ENCODE measurements at regions not wholly inside any gene's neighbourhood (a gene's known extent, or its start where the extent isn't known, plus 50 kb on each side); places are given as distances from the start of the nearest gene placed in this dataset.

- DNase-seq (ENCODE audit: low read depth): no peak
Observed at GRCh38 chr13:24050796-24051715, 109.5 kb upstream of the SPATA13 start.

- DNase-seq (ENCODE audit: low read depth): no peak
Observed at GRCh38 chr13:24052547-24053518, 107.7 kb upstream of the SPATA13 start.

- peak; percentile 24 for DNase-seq (ENCODE audit: low read depth)
Observed at GRCh38 chr13:24053519-24054251, 106.8 kb upstream of the SPATA13 start.

GRCh38 chr13:24056616-24057137 lies 103.8 kb upstream of the SPATA13 start:
- no peak for DNase-seq (ENCODE audit: low read depth)

GRCh38 chr13:24060993-24061392 lies 99.5 kb upstream of the SPATA13 start:
- no peak for DNase-seq (ENCODE audit: low read depth)

- DNase-seq (ENCODE audit: low read depth): no peak
Observed at GRCh38 chr13:24063281-24063877, 97.1 kb upstream of the SPATA13 start.

GRCh38 chr13:24064371-24064770 lies 96.1 kb upstream of the SPATA13 start:
- no peak for DNase-seq (ENCODE audit: low read depth)

- no peak for DNase-seq (ENCODE audit: low read depth)
Observed at GRCh38 chr13:24065176-24065575, 95.3 kb upstream of the SPATA13 start.

- DNase-seq (ENCODE audit: low read depth): no peak
Observed at GRCh38 chr13:24066405-24067295, 93.9 kb upstream of the SPATA13 start.

- no peak for DNase-seq (ENCODE audit: low read depth)
Observed at GRCh38 chr13:24068472-24068871, 92.0 kb upstream of the SPATA13 start.

- no peak for DNase-seq (ENCODE audit: low read depth)
Observed at GRCh38 chr13:24071016-24071415, 89.5 kb upstream of the SPATA13 start.

- DNase-seq (ENCODE audit: low read depth): no peak
Observed at GRCh38 chr13:24071423-24072075, 89.0 kb upstream of the SPATA13 start.

GRCh38 chr13:24073657-24074056 lies 86.9 kb upstream of the SPATA13 start:
- no peak for DNase-seq (ENCODE audit: low read depth)

GRCh38 chr13:24074678-24075077 lies 85.8 kb upstream of the SPATA13 start:
- no peak for DNase-seq (ENCODE audit: low read depth)

- no peak for DNase-seq (ENCODE audit: low read depth)
Observed at GRCh38 chr13:24075137-24075975, 85.2 kb upstream of the SPATA13 start.

- DNase-seq (ENCODE audit: low read depth): no peak
Observed at GRCh38 chr13:24076109-24076508, 84.4 kb upstream of the SPATA13 start.

- DNase-seq (ENCODE audit: low read depth): no peak
Observed at GRCh38 chr13:24076636-24077035, 83.9 kb upstream of the SPATA13 start.

GRCh38 chr13:24080134-24080533 lies 80.4 kb upstream of the SPATA13 start:
- DNase-seq (ENCODE audit: low read depth): no peak

- no peak for DNase-seq (ENCODE audit: low read depth)
Observed at GRCh38 chr13:24081387-24081786, 79.1 kb upstream of the SPATA13 start.

All from T-helper 22 cell (primary cell).